Colonic mucosa (tissue), 4 donors: ENCODE measurements at regions not wholly inside any gene's neighbourhood (a gene's known extent, or its start where the extent isn't known, plus 50 kb on each side); places are given as distances from the start of the nearest gene placed in this dataset.

ENCODE experiments used
- DNase-seq: peaks from one replicate; pipeline ENCODE4 v3.0.0-alpha.2; 2020
- H3K27ac ChIP-seq: fragments of 200-600 bp; one replicate; pipeline ENCODE4 v1.8.0; 2021
- H3K27me3 ChIP-seq: fragments of 200-600 bp; one replicate; pipeline ENCODE4 v1.8.0; 2021
- H3K36me3 ChIP-seq: fragments of 200-600 bp; one replicate; pipeline ENCODE4 v1.8.0; 2021
- H3K4me1 ChIP-seq: fragments of 200-600 bp; one replicate; pipeline ENCODE4 v1.8.0; 2021; ENCODE audit warnings: mild to moderate bottlenecking
- H3K4me3 ChIP-seq: fragments of 200-600 bp; one replicate; pipeline ENCODE4 v1.8.0; 2021
- H3K9ac ChIP-seq, 2 donors: one replicate each; pipeline ENCODE4 v1.7.0; 2013; ENCODE audit warnings: control low read depth in 2 of 2, low read depth in 2 of 2, low read length in 2 of 2
- H3K9me3 ChIP-seq: fragments of 200-600 bp; one replicate; pipeline ENCODE4 v1.8.0; 2021
- CTCF ChIP-seq: fragments of 200-600 bp; IDR thresholded peaks from one replicate; pipeline ENCODE4 v1.8.0; 2022; ENCODE audit warnings: antibody characterized with exemption, mild to moderate bottlenecking
- intact Hi-C: fragments of 100-400 bp; cut with DNase I; formaldehyde crosslinking; loops from one replicate; pipeline ENCODE4 v1.14.1; 2022
- donor health status: healthy.
- donor health status: DM: no; HTN: no; CAD: no.
- donor health status: DM: no; HTN: no; CAD: no.

GRCh38 chr7:38112075-38112474 is 66.0 kb upstream of the STARD3NL start:
- no peak overlapping the region for H3K4me3 ChIP-seq
- H3K9ac ChIP-seq, result no peak overlapping the region
- intact Hi-C loops, result no loop called here
- H3K9me3 ChIP-seq, result no peaks in the 10 kb centered on the region
- no peaks in the 10 kb centered on the region for H3K4me1 ChIP-seq
- no peak overlapping the region for H3K27ac ChIP-seq
- TF ChIP-seq CTCF, result no peak
- no peaks in the 10 kb centered on the region for H3K36me3 ChIP-seq
- DNase-seq, result no peak
- no peaks in the 10 kb centered on the region for H3K27me3 ChIP-seq

GRCh38 chr7:38120076-38120475 is 58.0 kb upstream of the STARD3NL start:
- H3K27me3 ChIP-seq, result no peaks in the 10 kb centered on the region
- no peaks in the 10 kb centered on the region for H3K9me3 ChIP-seq
- intact Hi-C loops, result no loop called here
- no peak overlapping the region for H3K9ac ChIP-seq
- H3K4me1 ChIP-seq, result no peaks in the 10 kb centered on the region
- H3K4me3 ChIP-seq, result no peak overlapping the region
- DNase-seq, result no peak
- no peaks in the 10 kb centered on the region for H3K36me3 ChIP-seq
- no peak for TF ChIP-seq CTCF
- no peak overlapping the region for H3K27ac ChIP-seq

- Histone ChIP-seq H3K4me3 (no peak overlapping the region), H3K36me3 (no peaks in the 10 kb centered on the region), H3K27me3 (no peaks in the 10 kb centered on the region), H3K9ac (no peak overlapping the region), H3K27ac (no peak overlapping the region), H3K9me3 (no peaks in the 10 kb centered on the region), H3K4me1 (no peaks in the 10 kb centered on the region)
- no peak for TF ChIP-seq CTCF
- DNase-seq, result no peak
- intact Hi-C loops, result no loop called here
Observed at GRCh38 chr7:38122501-38122900, 55.5 kb upstream of the STARD3NL start.

GRCh38 chr7:38123494-38123893 is 54.6 kb upstream of the STARD3NL start:
- Histone ChIP-seq H3K27ac (no peak overlapping the region), H3K36me3 (no peaks in the 10 kb centered on the region), H3K9me3 (no peaks in the 10 kb centered on the region), H3K4me1 (no peaks in the 10 kb centered on the region), H3K4me3 (no peak overlapping the region), H3K9ac (no peak overlapping the region), H3K27me3 (no peaks in the 10 kb centered on the region)
- intact Hi-C loops, result no loop called here
- no peak for TF ChIP-seq CTCF
- no peak for DNase-seq

GRCh38 chr7:38127216-38128207 is 50.5 kb upstream of the STARD3NL start:
- Histone ChIP-seq H3K27ac (no peak overlapping the region), H3K4me3 (no peak overlapping the region), H3K9me3 (no peaks in the 10 kb centered on the region), H3K9ac (no peak overlapping the region), H3K27me3 (no peaks in the 10 kb centered on the region), H3K36me3 (no peaks in the 10 kb centered on the region), H3K4me1 (no peaks in the 10 kb centered on the region)
- TF ChIP-seq CTCF, result no peak
- DNase-seq, result no peak
- intact Hi-C loops, result no loop called here
